ENCODE measurements at regions not wholly inside any gene's neighbourhood (a gene's known extent, or its start where the extent isn't known, plus 50 kb on each side); places are given as distances from the start of the nearest gene placed in this dataset.

GRCh38 chr11:81772166-81772565 lies 961.5 kb downstream of the FAM181B start:
- TF ChIP-seq POLR2AphosphoS5 (IDR thresholded peaks at IDR 0.05; ENCODE audit: low read depth) (no peak), CTCF (IDR thresholded peaks at IDR 0.05; ENCODE audit: insufficient read depth, low read length) (no peak), REST (IDR thresholded peaks at IDR 0.05; ENCODE audit: insufficient replicate concordance, low read depth) (no peak), SPI1 (IDR thresholded peaks at IDR 0.05; ENCODE audit: borderline replicate concordance, low read depth) (no peak), GABPA (IDR thresholded peaks at IDR 0.05; ENCODE audit: low read depth) (no peak)

Measured in HL-60 (cell line).